ENCODE measurements at regions not wholly inside any gene's neighbourhood (a gene's known extent, or its start where the extent isn't known, plus 50 kb on each side); places are given as distances from the start of the nearest gene placed in this dataset.
"Not testable (repeated sequence)": the region's sequence is repeated elsewhere in the genome, so short reads cannot be mapped to it uniquely, and the experiment has no call there.

DNA sequence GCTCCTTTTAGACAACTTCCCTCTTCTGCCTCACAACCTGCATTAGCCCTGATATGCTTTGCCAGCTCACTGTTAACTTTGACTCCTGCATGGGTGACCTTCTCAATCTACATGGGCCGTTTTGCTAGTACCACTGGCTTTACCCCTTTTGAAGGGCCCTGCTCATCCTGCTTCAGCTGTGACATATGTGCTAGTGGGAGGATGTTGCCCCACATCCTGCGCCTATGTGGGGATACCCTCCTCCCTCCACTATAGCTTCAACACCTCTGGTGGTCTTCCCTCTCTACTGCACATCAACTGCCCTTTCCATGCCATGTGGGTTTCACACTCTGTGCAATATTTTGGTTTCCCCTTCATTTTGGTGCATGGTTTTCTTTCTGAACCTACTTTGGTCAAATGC is 1235.5 kb downstream of the RPIA start:
- not testable (repeated sequence) for TF ChIP-seq POLR2A (IDR thresholded peaks at IDR 0.05)
- TF ChIP-seq, protein P1, sequence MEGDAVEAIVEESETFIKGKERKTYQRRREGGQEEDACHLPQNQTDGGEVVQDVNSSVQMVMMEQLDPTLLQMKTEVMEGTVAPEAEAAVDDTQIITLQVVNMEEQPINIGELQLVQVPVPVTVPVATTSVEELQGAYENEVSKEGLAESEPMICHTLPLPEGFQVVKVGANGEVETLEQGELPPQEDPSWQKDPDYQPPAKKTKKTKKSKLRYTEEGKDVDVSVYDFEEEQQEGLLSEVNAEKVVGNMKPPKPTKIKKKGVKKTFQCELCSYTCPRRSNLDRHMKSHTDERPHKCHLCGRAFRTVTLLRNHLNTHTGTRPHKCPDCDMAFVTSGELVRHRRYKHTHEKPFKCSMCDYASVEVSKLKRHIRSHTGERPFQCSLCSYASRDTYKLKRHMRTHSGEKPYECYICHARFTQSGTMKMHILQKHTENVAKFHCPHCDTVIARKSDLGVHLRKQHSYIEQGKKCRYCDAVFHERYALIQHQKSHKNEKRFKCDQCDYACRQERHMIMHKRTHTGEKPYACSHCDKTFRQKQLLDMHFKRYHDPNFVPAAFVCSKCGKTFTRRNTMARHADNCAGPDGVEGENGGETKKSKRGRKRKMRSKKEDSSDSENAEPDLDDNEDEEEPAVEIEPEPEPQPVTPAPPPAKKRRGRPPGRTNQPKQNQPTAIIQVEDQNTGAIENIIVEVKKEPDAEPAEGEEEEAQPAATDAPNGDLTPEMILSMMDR (IDR thresholded peaks at IDR 0.05) = not testable (repeated sequence)

Measured in tibial nerve (tissue), 3 donors.